ENCODE measurements at regions not wholly inside any gene's neighbourhood (a gene's known extent, or its start where the extent isn't known, plus 50 kb on each side); places are given as distances from the start of the nearest gene placed in this dataset.

DNA sequence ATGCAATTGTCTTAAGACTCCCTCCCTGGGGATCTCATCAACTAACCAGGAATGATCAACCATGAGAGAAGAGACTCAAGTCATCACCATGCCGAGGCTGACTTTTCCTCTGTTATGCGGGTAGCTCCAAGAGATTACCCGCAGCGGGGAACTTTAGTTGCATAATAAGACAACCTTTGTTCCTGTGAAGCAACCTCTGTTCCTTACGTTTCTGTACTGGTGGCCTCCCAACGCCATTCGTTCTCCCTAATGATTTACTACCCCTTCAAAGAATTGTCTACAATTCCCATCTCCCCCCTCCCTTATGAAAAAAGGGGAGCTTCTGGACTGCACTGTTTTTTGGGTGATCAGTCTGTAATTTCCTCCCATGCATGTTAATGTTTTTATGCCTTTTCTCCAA, 66.1 kb upstream of the LRPPRC start:
- TF ChIP-seq POLR2A (IDR thresholded peaks at IDR 0.05; ENCODE audit: low read depth, low read length) (no peak), FOS (IDR thresholded peaks at IDR 0.05; ENCODE audit: borderline replicate concordance, insufficient read depth, low read length) (no peak), MYC (IDR thresholded peaks at IDR 0.05; ENCODE audit: low read depth, low read length) (no peak), EZH2 (IDR thresholded peaks at IDR 0.05; ENCODE audit: borderline replicate concordance, low read depth, low read length, severe bottlenecking) (no peak), POLR2AphosphoS5 (IDR thresholded peaks at IDR 0.05; ENCODE audit: insufficient read depth, low read depth, low read length) (no peak), JUN (IDR thresholded peaks at IDR 0.05; ENCODE audit: borderline replicate concordance, insufficient read depth, insufficient read length, low read depth) (no peak), GATA2 (IDR thresholded peaks at IDR 0.05; ENCODE audit: insufficient read depth, insufficient read length, low read depth, low read length) (no peak)
- TF ChIP-seq, protein P1, sequence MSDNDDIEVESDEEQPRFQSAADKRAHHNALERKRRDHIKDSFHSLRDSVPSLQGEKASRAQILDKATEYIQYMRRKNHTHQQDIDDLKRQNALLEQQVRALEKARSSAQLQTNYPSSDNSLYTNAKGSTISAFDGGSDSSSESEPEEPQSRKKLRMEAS (IDR thresholded peaks at IDR 0.05; ENCODE audit: insufficient read depth, insufficient read length): no peak
- TF ChIP-seq, protein P2, sequence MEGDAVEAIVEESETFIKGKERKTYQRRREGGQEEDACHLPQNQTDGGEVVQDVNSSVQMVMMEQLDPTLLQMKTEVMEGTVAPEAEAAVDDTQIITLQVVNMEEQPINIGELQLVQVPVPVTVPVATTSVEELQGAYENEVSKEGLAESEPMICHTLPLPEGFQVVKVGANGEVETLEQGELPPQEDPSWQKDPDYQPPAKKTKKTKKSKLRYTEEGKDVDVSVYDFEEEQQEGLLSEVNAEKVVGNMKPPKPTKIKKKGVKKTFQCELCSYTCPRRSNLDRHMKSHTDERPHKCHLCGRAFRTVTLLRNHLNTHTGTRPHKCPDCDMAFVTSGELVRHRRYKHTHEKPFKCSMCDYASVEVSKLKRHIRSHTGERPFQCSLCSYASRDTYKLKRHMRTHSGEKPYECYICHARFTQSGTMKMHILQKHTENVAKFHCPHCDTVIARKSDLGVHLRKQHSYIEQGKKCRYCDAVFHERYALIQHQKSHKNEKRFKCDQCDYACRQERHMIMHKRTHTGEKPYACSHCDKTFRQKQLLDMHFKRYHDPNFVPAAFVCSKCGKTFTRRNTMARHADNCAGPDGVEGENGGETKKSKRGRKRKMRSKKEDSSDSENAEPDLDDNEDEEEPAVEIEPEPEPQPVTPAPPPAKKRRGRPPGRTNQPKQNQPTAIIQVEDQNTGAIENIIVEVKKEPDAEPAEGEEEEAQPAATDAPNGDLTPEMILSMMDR (IDR thresholded peaks at IDR 0.05; ENCODE audit: extremely low read depth in 1 of 2, insufficient read depth in 1 of 2, low read depth in 1 of 2, low read length in 2 of 2): no peak
- POLR2A ChIA-PET: no interaction called here
- no peak for DNase-seq (ENCODE audit: low read depth, low spot score)

More for the DNA sequence above, 66.1 kb upstream of the LRPPRC start:
- no peaks in the 10 kb centered on the region for H3K79me2 ChIP-seq (ENCODE audit: control insufficient read depth, insufficient read depth, low read length)
- H3K27ac ChIP-seq (ENCODE audit: insufficient read depth, low read depth, low read length): no peak overlapping the region
- BruUV-seq (replicated peaks): no TSS peak
- no peak overlapping the region for H3K4me2 ChIP-seq (ENCODE audit: insufficient read depth, low read length)
- H3K9me3 ChIP-seq (replicated peaks; ENCODE audit: control insufficient read depth, insufficient read depth, low read length): no peaks in the 10 kb centered on the region
- no peak for FAIRE-seq
- no peaks in the 10 kb centered on the region for H3K9me1 ChIP-seq (replicated peaks; ENCODE audit: control insufficient read depth, extremely low read depth, insufficient read depth, low read length)
- H4K20me1 ChIP-seq (replicated peaks; ENCODE audit: control insufficient read depth, extremely low read depth, insufficient read depth, low read length): no peaks in the 10 kb centered on the region
- no peak overlapping the region for H3K9ac ChIP-seq (replicated peaks; ENCODE audit: extremely low read depth, insufficient read depth, low read length)
- H3K4me1 ChIP-seq (ENCODE audit: control insufficient read depth, extremely low read depth, insufficient read depth, low read length): no peaks in the 10 kb centered on the region
- H3K27me3 ChIP-seq (ENCODE audit: control insufficient read depth in 2 of 2, insufficient read depth in 2 of 2, low read length in 2 of 2): peaks cover 0 to 1% of the 10 kb centered on the region in 2 experiments
- H3K4me3 ChIP-seq (replicated peaks in 1 of 3; ENCODE audit: insufficient read depth in 1 of 3, low read depth in 1 of 3, low read length in 3 of 3): no peak overlapping the region
- H2AFZ ChIP-seq (ENCODE audit: low read depth, low read length): no peak overlapping the region
- CTCF ChIA-PET: interaction anchor here (1.0 to 1.2 kb wide), 2 partner anchors 9 to 18 kb away, joined by 3 read pairs; no protein-coding TSS in a partner anchor
- intact Hi-C loops (cut with micrococcal nuclease): no loop called here
- no peaks in the 10 kb centered on the region for H3K36me3 ChIP-seq (ENCODE audit: control insufficient read depth in 2 of 2, extremely low read depth in 1 of 2, insufficient read depth in 2 of 2, low read length in 2 of 2)
- dilution Hi-C loops (cut with MboI; ENCODE audit: extremely low pct_ligation_motif_present, low sequenced_read_pairs): no loop called here
